GM12892 (cell line): ENCODE measurements at regions not wholly inside any gene's neighbourhood (a gene's known extent, or its start where the extent isn't known, plus 50 kb on each side); places are given as distances from the start of the nearest gene placed in this dataset.
"Not testable (repeated sequence)": the region's sequence is repeated elsewhere in the genome, so short reads cannot be mapped to it uniquely, and the experiment has no call there.

Experiments used
- DNase-seq: peaks from one replicate; pipeline ENCODE4 v3.0.0; 2011; ENCODE audit not compliant: insufficient read length
- FAIRE-seq: peaks from 2 replicates; lab custom pipeline; 2011; peaks lifted over from hg19 to GRCh38; lab: Jason Lieb, UNC
- POLR2A ChIP-seq: IDR thresholded peaks from 2 replicates; pipeline ENCODE4 v1.6.1; 2011; ENCODE audit warnings: low read depth, low read length, control low read depth
- POLR2AphosphoS5 ChIP-seq: IDR thresholded peaks from 2 replicates; pipeline ENCODE4 v1.6.1; 2011; ENCODE audit warnings: low read depth, low read length, control low read depth
- TAF1 ChIP-seq: IDR thresholded peaks from 2 replicates; pipeline ENCODE4 v1.6.1; 2011; ENCODE audit warnings: low read depth, mild to moderate bottlenecking, control low read depth, low read length, borderline replicate concordance

DNA sequence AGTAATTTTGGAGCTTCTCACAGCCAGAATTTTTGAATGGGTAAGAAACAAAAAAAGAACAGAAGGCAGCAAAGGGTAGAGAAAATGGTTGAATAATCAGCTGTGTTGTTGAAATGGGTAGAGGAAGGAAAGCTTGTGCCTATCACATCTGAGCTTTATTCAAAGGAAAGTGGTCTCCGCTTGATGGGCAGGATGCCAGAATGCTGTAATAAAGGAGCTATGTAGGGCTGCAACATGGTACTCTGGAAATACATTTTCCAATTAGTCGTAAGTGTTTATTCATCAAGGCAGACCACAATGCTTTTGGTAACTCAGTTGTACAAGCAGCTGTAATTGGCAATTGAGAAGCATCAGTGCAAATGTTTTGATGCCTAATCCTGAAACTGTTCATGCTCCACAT lies 196.9 kb downstream of the ICOS start:
- no peak for TF ChIP-seq POLR2AphosphoS5
- TF ChIP-seq TAF1: no peak
- no peak for TF ChIP-seq POLR2A
- no peak for FAIRE-seq
- no peak for DNase-seq

DNA sequence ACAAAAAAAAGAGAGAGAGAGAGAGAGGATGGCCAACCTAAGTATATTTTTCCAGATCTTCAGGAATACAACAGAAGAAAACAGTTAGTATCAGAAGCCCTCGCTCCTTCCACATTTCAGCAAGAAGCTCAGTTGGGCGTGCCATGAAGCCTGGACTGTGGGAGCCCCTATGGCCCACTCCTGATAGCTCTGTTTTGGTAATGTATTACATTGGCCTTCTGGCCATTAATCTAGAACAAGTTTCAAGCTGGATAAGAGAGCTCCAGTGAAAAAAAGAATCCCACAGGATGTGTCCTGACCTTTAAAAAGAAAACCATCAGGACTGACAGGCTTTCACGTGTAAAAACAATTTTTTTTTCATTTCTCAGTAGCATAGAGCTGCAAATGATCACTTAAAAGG lies 197.9 kb downstream of the ICOS start:
- DNase-seq (no peak), FAIRE-seq (no peak)
- TF ChIP-seq TAF1 (no peak), POLR2AphosphoS5 (no peak), POLR2A (no peak)

GRCh38 chr2:204135752-204136151 lies 199.2 kb downstream of the ICOS start:
- no peak for FAIRE-seq
- DNase-seq: no peak
- TF ChIP-seq POLR2AphosphoS5: no peak
- no peak for TF ChIP-seq POLR2A
- no peak for TF ChIP-seq TAF1

DNA sequence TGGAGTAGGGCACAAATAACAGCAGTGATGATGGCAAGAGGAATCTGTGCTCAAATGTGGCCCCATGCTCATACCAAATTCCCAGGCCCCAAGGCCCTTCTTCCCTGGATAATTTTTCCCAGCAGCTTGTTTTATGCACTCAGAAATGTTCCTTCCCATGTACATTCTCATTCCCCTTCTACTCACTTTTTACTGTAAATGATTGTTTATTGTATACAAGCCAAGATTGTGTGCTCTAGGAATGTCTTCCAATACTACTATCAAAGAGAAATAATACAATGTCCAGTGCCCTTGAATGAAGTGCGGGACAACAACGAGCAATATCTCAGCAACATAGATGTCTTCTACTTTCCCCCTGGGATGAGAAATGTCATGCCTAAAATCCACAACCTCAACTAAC lies 201.6 kb downstream of the ICOS start:
- FAIRE-seq (no peak), DNase-seq (no peak)
- TF ChIP-seq TAF1 (no peak), POLR2A (no peak), POLR2AphosphoS5 (no peak)

- DNase-seq (no peak), FAIRE-seq (no peak)
- TF ChIP-seq TAF1: no peak
Observed at GRCh38 chr2:204140246-204140645, 203.7 kb downstream of the ICOS start.

GRCh38 chr2:204143216-204144014 lies 206.9 kb downstream of the ICOS start:
- no peak for TF ChIP-seq POLR2AphosphoS5
- no peak for TF ChIP-seq TAF1
- no peak for TF ChIP-seq POLR2A
- no peak for FAIRE-seq
- DNase-seq: no peak

DNA sequence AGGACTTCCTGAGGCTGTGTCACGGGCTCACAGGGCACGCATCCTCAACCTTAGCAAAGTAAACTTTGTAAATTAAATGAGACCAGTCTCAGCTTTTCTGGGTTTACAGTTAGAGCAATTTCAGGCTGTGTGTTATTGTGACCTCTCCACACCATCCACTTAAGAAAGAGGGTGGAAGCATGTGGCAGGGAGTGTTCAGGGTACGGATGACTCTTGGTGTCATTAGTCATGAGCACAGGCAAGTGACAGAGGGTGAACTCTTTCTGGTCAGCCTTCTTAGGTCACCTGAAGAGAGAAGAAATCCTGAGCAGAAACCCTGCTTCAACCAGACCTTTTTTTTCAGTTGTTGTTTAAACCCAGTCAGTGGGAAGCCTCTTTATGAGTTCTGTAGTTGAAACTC lies 207.9 kb downstream of the ICOS start:
- TF ChIP-seq TAF1: no peak
- TF ChIP-seq POLR2A: no peak
- no peak for TF ChIP-seq POLR2AphosphoS5
- DNase-seq (no peak), FAIRE-seq (no peak)

DNA sequence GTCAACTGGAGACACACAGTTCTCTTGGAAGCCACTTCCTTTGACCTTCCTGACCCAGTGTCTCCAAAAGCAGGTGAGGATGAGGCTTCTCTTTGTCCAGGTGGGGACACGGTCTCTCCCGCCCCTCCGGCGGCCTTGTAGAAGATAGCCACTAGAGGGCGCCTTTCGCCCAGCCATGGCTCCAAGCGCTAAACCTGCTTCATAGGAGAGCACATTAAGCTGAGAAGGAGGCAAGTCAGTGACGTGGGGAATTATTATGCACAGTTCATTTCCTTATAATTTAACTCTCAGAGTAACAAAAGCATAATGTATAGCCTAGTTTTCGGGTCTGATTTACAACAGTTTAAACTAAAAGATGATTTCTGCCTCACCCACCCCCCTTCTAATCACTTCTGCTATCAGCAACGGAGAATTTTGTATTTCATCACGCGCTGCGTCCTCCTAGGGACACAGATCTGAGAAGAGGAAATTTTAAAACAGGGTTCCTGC lies 208.7 kb downstream of the ICOS start:
- FAIRE-seq (peak; percentile 90), DNase-seq (peak; percentile 18)
- no peak for TF ChIP-seq POLR2A
- no peak for TF ChIP-seq POLR2AphosphoS5
- TF ChIP-seq TAF1: no peak

GRCh38 chr2:204145791-204146190 lies 209.2 kb downstream of the ICOS start:
- FAIRE-seq (no peak), DNase-seq (no peak)
- no peak for TF ChIP-seq POLR2AphosphoS5
- TF ChIP-seq TAF1: no peak
- TF ChIP-seq POLR2A: no peak

GRCh38 chr2:204147040-204147439 lies 210.5 kb downstream of the ICOS start:
- not testable (repeated sequence) for FAIRE-seq, DNase-seq

- TF ChIP-seq POLR2AphosphoS5 (no peak), TAF1 (no peak), POLR2A (no peak)
- no peak for FAIRE-seq
Observed at GRCh38 chr2:204150721-204151120, 214.2 kb downstream of the ICOS start.

GRCh38 chr2:204152616-204153015 lies 216.1 kb downstream of the ICOS start:
- DNase-seq (no peak), FAIRE-seq (no peak)
- TF ChIP-seq POLR2A (no peak), TAF1 (no peak), POLR2AphosphoS5 (no peak)

More at GRCh38 chr2:204150721-204151120, 214.2 kb downstream of the ICOS start:
- no peak for DNase-seq
